ENCODE measurements at regions not wholly inside any gene's neighbourhood (a gene's known extent, or its start where the extent isn't known, plus 50 kb on each side); places are given as distances from the start of the nearest gene placed in this dataset.

- in situ Hi-C loops (cut with MboI; ENCODE audit: low sequenced_read_pairs in 4 of 4), result no loop called here
- intact Hi-C loops (cut with DNase I; ENCODE audit: low total_unique reads), result no loop called here
- no peaks in the 10 kb centered on the region for H3K36me3 ChIP-seq
- H3K27me3 ChIP-seq, result no peaks in the 10 kb centered on the region
- no peak overlapping the region for H3K4me3 ChIP-seq
- H3K9me3 ChIP-seq, result no peaks in the 10 kb centered on the region
- no peak for TF ChIP-seq POLR2A (IDR thresholded peaks at IDR 0.05)
- no peak for TF ChIP-seq CTCF (IDR thresholded peaks at IDR 0.05 in 4 of 5, conservative IDR thresholded peaks at IDR 0.05 in 1 of 5)
- ATAC-seq, result no peak
- no peak for DNase-seq
- no peak overlapping the region for H3K27ac ChIP-seq
- H3K4me1 ChIP-seq, result no peaks in the 10 kb centered on the region
Measured at GRCh38 chr1:185398599-185398998, 81.6 kb upstream of the IVNS1ABP start.

GRCh38 chr1:185398022-185398421 lies 81.0 kb upstream of the IVNS1ABP start:
- H3K27ac ChIP-seq, result no peak overlapping the region
- H3K4me1 ChIP-seq, result no peaks in the 10 kb centered on the region
- intact Hi-C loops (cut with DNase I; ENCODE audit: low total_unique reads), result no loop called here
- no peak for TF ChIP-seq CTCF (IDR thresholded peaks at IDR 0.05 in 4 of 5, conservative IDR thresholded peaks at IDR 0.05 in 1 of 5)
- TF ChIP-seq POLR2A (IDR thresholded peaks at IDR 0.05), result no peak
- H3K4me3 ChIP-seq, result no peak overlapping the region
- H3K27me3 ChIP-seq, result no peaks in the 10 kb centered on the region
- DNase-seq (no peak), ATAC-seq (no peak)
- H3K36me3 ChIP-seq, result no peaks in the 10 kb centered on the region
- in situ Hi-C loops (cut with MboI; ENCODE audit: low sequenced_read_pairs in 4 of 4), result no loop called here
- H3K9me3 ChIP-seq, result no peaks in the 10 kb centered on the region

GRCh38 chr1:185397183-185397582 lies 80.1 kb upstream of the IVNS1ABP start:
- no peaks in the 10 kb centered on the region for H3K9me3 ChIP-seq
- in situ Hi-C loops (cut with MboI; ENCODE audit: low sequenced_read_pairs in 4 of 4) (no loop called here), intact Hi-C loops (cut with DNase I; ENCODE audit: low total_unique reads) (loop anchor here (2.0 kb wide), 1 partner anchor 28 kb away; no protein-coding TSS in a partner anchor)
- ATAC-seq (no peak), DNase-seq (no peak)
- no peak overlapping the region for H3K27ac ChIP-seq
- TF ChIP-seq CTCF (IDR thresholded peaks at IDR 0.05 in 4 of 5, conservative IDR thresholded peaks at IDR 0.05 in 1 of 5), result no peak
- no peaks in the 10 kb centered on the region for H3K4me1 ChIP-seq
- H3K4me3 ChIP-seq, result no peak overlapping the region
- H3K36me3 ChIP-seq, result no peaks in the 10 kb centered on the region
- H3K27me3 ChIP-seq, result no peaks in the 10 kb centered on the region

- intact Hi-C loops (cut with DNase I; ENCODE audit: low total_unique reads), result loop anchor here (2.0 kb wide), 1 partner anchor 29 kb away; no protein-coding TSS in a partner anchor
- ATAC-seq (no peak), DNase-seq (no peak)
- no peaks in the 10 kb centered on the region for H3K4me1 ChIP-seq
- TF ChIP-seq POLR2A (IDR thresholded peaks at IDR 0.05) (no peak), CTCF (IDR thresholded peaks at IDR 0.05 in 4 of 5, conservative IDR thresholded peaks at IDR 0.05 in 1 of 5) (no peak)
- H3K9me3 ChIP-seq, result no peaks in the 10 kb centered on the region
- no peak overlapping the region for H3K4me3 ChIP-seq
- no peaks in the 10 kb centered on the region for H3K27me3 ChIP-seq
- H3K27ac ChIP-seq, result no peak overlapping the region
- in situ Hi-C loops (cut with MboI; ENCODE audit: low sequenced_read_pairs in 4 of 4), result no loop called here
- no peaks in the 10 kb centered on the region for H3K36me3 ChIP-seq
Measured at GRCh38 chr1:185396126-185396525, 79.1 kb upstream of the IVNS1ABP start.

- Histone ChIP-seq H3K27ac (no peak overlapping the region), H3K9me3 (no peaks in the 10 kb centered on the region), H3K4me3 (no peak overlapping the region), H3K4me1 (no peaks in the 10 kb centered on the region), H3K36me3 (no peaks in the 10 kb centered on the region), H3K27me3 (no peaks in the 10 kb centered on the region)
- intact Hi-C loops (cut with DNase I; ENCODE audit: low total_unique reads) (no loop called here), in situ Hi-C loops (cut with MboI; ENCODE audit: low sequenced_read_pairs in 4 of 4) (no loop called here)
- TF ChIP-seq CTCF (IDR thresholded peaks at IDR 0.05 in 4 of 5, conservative IDR thresholded peaks at IDR 0.05 in 1 of 5) (no peak), POLR2A (IDR thresholded peaks at IDR 0.05) (no peak)
- ATAC-seq (no peak), DNase-seq (no peak)
Measured at GRCh38 chr1:185393815-185394214, 76.8 kb upstream of the IVNS1ABP start.
